GM19468 (cell line): ENCODE measurements at regions not wholly inside any gene's neighbourhood (a gene's known extent, or its start where the extent isn't known, plus 50 kb on each side); places are given as distances from the start of the nearest gene placed in this dataset.
"Not testable (repeated sequence)": the region's sequence is repeated elsewhere in the genome, so short reads cannot be mapped to it uniquely, and the experiment has no call there.

Experiments used
- ATAC-seq: cut with Tn5 transposase; IDR thresholded peaks from one replicate; pipeline ENCODE4 v1.9.1; 2021; ENCODE audit warnings: mild to moderate bottlenecking, moderate library complexity, moderate number of reproducible peaks; ENCODE audit not compliant: unreplicated experiment; ENCODE audit errors: extremely low read depth

GRCh38 chr16:52386694-52387093 lies 160.2 kb downstream of the TOX3 start:
- ATAC-seq, result no peak

GRCh38 chr16:52384378-52384777 lies 162.6 kb downstream of the TOX3 start:
- no peak for ATAC-seq

- ATAC-seq, result no peak
Measured at GRCh38 chr16:52383640-52384292, 163.2 kb downstream of the TOX3 start.

GRCh38 chr16:52383119-52383518 lies 163.8 kb downstream of the TOX3 start:
- no peak for ATAC-seq

- ATAC-seq, result no peak
Measured at GRCh38 chr16:52379551-52379950, 167.4 kb downstream of the TOX3 start.

- no peak for ATAC-seq
Measured at GRCh38 chr16:52376676-52377280, 170.2 kb downstream of the TOX3 start.

GRCh38 chr16:52372313-52372712 lies 174.6 kb downstream of the TOX3 start:
- no peak for ATAC-seq

- ATAC-seq, result no peak
Measured at GRCh38 chr16:52368859-52369258, 178.1 kb downstream of the TOX3 start.

GRCh38 chr16:52367821-52368220 lies 179.1 kb downstream of the TOX3 start:
- no peak for ATAC-seq

- ATAC-seq, result no peak
Measured at GRCh38 chr16:52366983-52367382, 180.0 kb downstream of the TOX3 start.

GRCh38 chr16:52364500-52364899 lies 182.4 kb downstream of the TOX3 start:
- ATAC-seq, result no peak

GRCh38 chr16:52363082-52363481 lies 183.9 kb downstream of the TOX3 start:
- no peak for ATAC-seq

- no peak for ATAC-seq
Measured at GRCh38 chr16:52357711-52358110, 189.2 kb downstream of the TOX3 start.

GRCh38 chr16:52353249-52353648 lies 193.7 kb downstream of the TOX3 start:
- no peak for ATAC-seq

GRCh38 chr16:52351451-52351850 lies 195.5 kb downstream of the TOX3 start:
- no peak for ATAC-seq

- ATAC-seq, result no peak
Measured at GRCh38 chr16:52350031-52350642, 196.8 kb downstream of the TOX3 start.

GRCh38 chr16:52346709-52347108 lies 200.2 kb downstream of the TOX3 start:
- no peak for ATAC-seq

- not testable (repeated sequence) for ATAC-seq
Measured at GRCh38 chr16:52333673-52334072, 213.3 kb downstream of the TOX3 start.

GRCh38 chr16:52320930-52321439 lies 226.0 kb downstream of the TOX3 start:
- no peak for ATAC-seq

GRCh38 chr16:52318302-52319009 lies 228.5 kb downstream of the TOX3 start:
- ATAC-seq, result no peak

GRCh38 chr16:52316241-52316640 lies 230.7 kb downstream of the TOX3 start:
- no peak for ATAC-seq
